HCT116 (cell line): ENCODE measurements at regions not wholly inside any gene's neighbourhood (a gene's known extent, or its start where the extent isn't known, plus 50 kb on each side); places are given as distances from the start of the nearest gene placed in this dataset.

Source experiments
- ATAC-seq: fragments of 200-7000 bp; cut with Tn5 transposase; 2 replicates; pipeline ENCODE4 v1.9.1; 2020; ENCODE audit warnings: mild to moderate bottlenecking, moderate library complexity
- BruUV-seq: library from RNA; stranded (reverse); fragments of 400-500 nt; replicated peaks from 2 replicates; lab custom pipeline; 2021; lab: Mats Ljungman, UMichigan
- CTCF ChIA-PET: fragments of 300-600 bp; sonication (Branson Sonifier 250); formaldehyde crosslinking; loops from one replicate; lab custom pipeline; 2021; ENCODE audit warnings: antibody characterized with exemption; lab: Charles Lee
- POLR2A ChIA-PET: fragments of 300-600, 350-600 bp; sonication (Branson Sonifier 250); formaldehyde crosslinking; loops from one replicate; lab custom pipeline; 2021; ENCODE audit warnings: antibody characterized with exemption; lab: Charles Lee
- RAD21 ChIA-PET, 2 experiments: fragments of 300-600 bp; sonication (Branson Sonifier 250); formaldehyde crosslinking; loops; one replicate each; lab custom pipeline; 2023; ENCODE audit warnings: low total read pairs in 2 of 2; ENCODE audit not compliant: uncharacterized antibody in 2 of 2, unreplicated experiment in 2 of 2, low non-redundant PET in 1 of 2; lab: Charles Lee
- DNase-seq: peaks from one replicate; pipeline ENCODE4 v3.0.0-alpha.2; 2010; ENCODE audit warnings: low read depth, low spot score
- H2AFZ ChIP-seq: fragments of 200-600 bp; shearing (Covaris generic), sonication (generic); 2 replicates; pipeline ENCODE4 v1.6.1; 2017; ENCODE audit warnings: low read depth, mixed run types, mixed read lengths, antibody characterized with exemption, low read length; ENCODE audit not compliant: poor library complexity, severe bottlenecking
- H3K27ac ChIP-seq: 2 replicates; pipeline ENCODE4 v1.5.1; 2012; ENCODE audit warnings: low read depth, low read length
- H3K27me3 ChIP-seq: fragments of 200-600 bp; sonication (generic); 2 replicates; pipeline ENCODE4 v1.6.1; 2016; ENCODE audit warnings: mixed run types, low read length, mixed read lengths; ENCODE audit not compliant: insufficient read depth
- H3K36me3 ChIP-seq, 2 experiments: fragments of 200-500 bp in 1 of 2; fragments of 200-600 bp in 1 of 2; sonication (Bioruptor generic) in 1 of 2; sonication (generic) in 1 of 2; 2 replicates each; pipeline versions ENCODE4 v1.5.1 to v1.6.1; 2014 to 2016; ENCODE audit warnings: low read length in 2 of 2, inconsistent platforms in 1 of 2, mixed read lengths in 1 of 2, mixed run types in 1 of 2; ENCODE audit not compliant: insufficient read depth in 2 of 2, control insufficient read depth in 1 of 2
- H3K4me1 ChIP-seq, 2 experiments: fragments of 200-600 bp in 1 of 2; sonication (generic) in 1 of 2; 2 replicates each; pipeline versions ENCODE4 v1.5.1 to v1.6.1; 2012 to 2017; ENCODE audit warnings: low read length in 2 of 2, inconsistent platforms in 1 of 2, mild to moderate bottlenecking in 1 of 2, mixed read lengths in 1 of 2, mixed run types in 1 of 2, moderate library complexity in 1 of 2; ENCODE audit not compliant: insufficient read depth in 2 of 2, control insufficient read depth in 1 of 2
- H3K4me2 ChIP-seq: fragments of 200-600 bp; sonication (generic); 2 replicates; pipeline ENCODE4 v1.6.1; 2017; ENCODE audit warnings: mixed run types, low read length, mixed read lengths
- H3K4me3 ChIP-seq, 2 experiments: fragments of 200-600 bp in 1 of 2; sonication (generic) in 1 of 2; replicated peaks in 1 of 2; 2 replicates each; pipeline ENCODE4 v1.5.1; 2011 to 2016; ENCODE audit warnings: low read length in 2 of 2, control low read depth in 1 of 2, low read depth in 1 of 2, mild to moderate bottlenecking in 1 of 2, mixed read lengths in 1 of 2, mixed run types in 1 of 2
- H3K79me2 ChIP-seq: fragments of 200-600 bp; sonication (generic); 2 replicates; pipeline ENCODE4 v1.6.1; 2017; ENCODE audit warnings: mild to moderate bottlenecking, mixed run types, low read length, moderate library complexity, mixed read lengths; ENCODE audit not compliant: insufficient read depth
- H3K9ac ChIP-seq: fragments of 200-600 bp; sonication (generic); 2 replicates; pipeline ENCODE4 v1.6.1; 2016; ENCODE audit warnings: low read length, mixed read lengths
- H3K9me2 ChIP-seq: fragments of 200-600 bp; sonication (generic), shearing (Covaris generic); 2 replicates; pipeline ENCODE4 v1.6.1; 2017; ENCODE audit warnings: mixed run types, mild to moderate bottlenecking, moderate library complexity; ENCODE audit not compliant: insufficient read depth
- H3K9me3 ChIP-seq, 2 experiments: fragments of 200-500 bp in 1 of 2; fragments of 200-600 bp in 1 of 2; sonication (Bioruptor generic) in 1 of 2; sonication (generic) in 1 of 2; 2 replicates each; pipeline ENCODE4 v1.6.1; 2014 to 2017; ENCODE audit warnings: low read length in 2 of 2, mixed read lengths in 2 of 2, inconsistent platforms in 1 of 2, low read depth in 1 of 2, mild to moderate bottlenecking in 1 of 2, mixed run types in 1 of 2, moderate library complexity in 1 of 2; ENCODE audit not compliant: control insufficient read depth in 1 of 2, insufficient read depth in 1 of 2
- H4K20me1 ChIP-seq: fragments of 200-600 bp; sonication (generic), shearing (Covaris generic); 2 replicates; pipeline ENCODE4 v1.6.1; 2017; ENCODE audit warnings: mixed run types, mild to moderate bottlenecking, moderate library complexity; ENCODE audit not compliant: insufficient read depth
- CEBPB ChIP-seq: IDR thresholded peaks from 2 replicates; pipeline ENCODE4 v1.6.1; 2012; ENCODE audit warnings: low read depth
- CTCF ChIP-seq, 3 experiments: fragments of 200-600 bp in 1 of 3; sonication (generic) in 1 of 3; IDR thresholded peaks in 2 of 3; conservative IDR thresholded peaks in 1 of 3; 2 replicates each; pipeline ENCODE4 v1.5.1; 2012 to 2017; ENCODE audit warnings: low read depth in 2 of 3, low read length in 2 of 3, antibody characterized with exemption in 1 of 3, borderline replicate concordance in 1 of 3, control low read depth in 1 of 3, mild to moderate bottlenecking in 1 of 3, mixed read lengths in 1 of 3, mixed run types in 1 of 3, moderate library complexity in 1 of 3; ENCODE audit not compliant: insufficient read depth in 1 of 3
- EGR1 ChIP-seq: IDR thresholded peaks from 2 replicates; pipeline ENCODE4 v1.6.1; 2012; ENCODE audit warnings: low read depth
- ELF1 ChIP-seq: IDR thresholded peaks from 2 replicates; pipeline ENCODE4 v1.6.1; 2012; ENCODE audit warnings: low read depth, borderline replicate concordance
- EZH2 ChIP-seq: fragments of 200-600 bp; sonication (generic); IDR thresholded peaks from 2 replicates; pipeline ENCODE4 v1.6.1; 2017; ENCODE audit warnings: antibody characterized with exemption, mixed run types
- EZH2phosphoT487 ChIP-seq: fragments of 200-600 bp; IDR thresholded peaks from 2 replicates; pipeline ENCODE4 v1.6.1; 2018; ENCODE audit warnings: antibody characterized with exemption, borderline replicate concordance
- FOSL1 ChIP-seq: IDR thresholded peaks from 2 replicates; pipeline ENCODE4 v1.6.1; 2012; ENCODE audit warnings: low read depth
- JUND ChIP-seq: IDR thresholded peaks from 2 replicates; pipeline ENCODE4 v1.6.1; 2012
- MAX ChIP-seq: IDR thresholded peaks from 2 replicates; pipeline ENCODE4 v1.6.1; 2012
- POLR2A ChIP-seq: IDR thresholded peaks from 2 replicates; pipeline ENCODE4 v1.7.0; 2011; ENCODE audit warnings: borderline replicate concordance; ENCODE audit not compliant: insufficient read depth, insufficient read length; ENCODE audit errors: extremely low read depth
- POLR2AphosphoS5 ChIP-seq: IDR thresholded peaks from 2 replicates; pipeline ENCODE4 v1.6.1; 2011; ENCODE audit warnings: mild to moderate bottlenecking, low read depth, low read length, moderate library complexity
- RAD21 ChIP-seq: IDR thresholded peaks from 2 replicates; pipeline ENCODE4 v1.6.1; 2012; ENCODE audit warnings: low read depth, mild to moderate bottlenecking
- SIN3A ChIP-seq: IDR thresholded peaks from 2 replicates; pipeline ENCODE4 v1.6.1; 2012; ENCODE audit warnings: low read depth
- SP1 ChIP-seq: IDR thresholded peaks from 2 replicates; pipeline ENCODE4 v1.6.1; 2012; ENCODE audit warnings: low read depth
- SRF ChIP-seq: IDR thresholded peaks from 2 replicates; pipeline ENCODE4 v1.6.1; 2012; ENCODE audit warnings: low read depth
- TCF7L2 ChIP-seq: IDR thresholded peaks from 2 replicates; pipeline ENCODE4 v1.7.0; 2011; ENCODE audit warnings: borderline replicate concordance, inconsistent platforms; ENCODE audit not compliant: insufficient read depth, insufficient read length; ENCODE audit errors: extremely low read depth
- YY1 ChIP-seq: IDR thresholded peaks from 2 replicates; pipeline ENCODE4 v1.6.1; 2011; ENCODE audit warnings: low read length, low read depth, moderate library complexity, mild to moderate bottlenecking; ENCODE audit not compliant: insufficient replicate concordance; ENCODE audit errors: extremely low read depth
- ZFX ChIP-seq: fragments of 450-650 bp; IDR thresholded peaks from 2 replicates; pipeline ENCODE4 v1.6.1; 2017
- ZNF274 ChIP-seq: fragments of 200-500 bp; sonication (Bioruptor generic); IDR thresholded peaks from 2 replicates; pipeline ENCODE4 v1.6.1; 2014; ENCODE audit warnings: mild to moderate bottlenecking, low read depth, low read length, inconsistent platforms
- intact Hi-C: fragments of 100-400 bp; cut with micrococcal nuclease; formaldehyde crosslinking; loops from 2 replicates; pipeline ENCODE4 v1.10.0; 2022

- no peak overlapping the region for H3K27ac ChIP-seq
- H3K9ac ChIP-seq: no peak overlapping the region
- BruUV-seq: no TSS peak
- peaks cover 30% of the 10 kb centered on the region for H3K27me3 ChIP-seq
- H2AFZ ChIP-seq: no peak overlapping the region
- H3K9me3 ChIP-seq: no peaks in the 10 kb centered on the region
- no peak overlapping the region for H3K4me3 ChIP-seq
- ChIA-PET RAD21 (no interaction called here), CTCF (no interaction called here), POLR2A (no interaction called here)
- no peaks in the 10 kb centered on the region for H3K9me2 ChIP-seq
- DNase-seq: no peak
- no peak for ATAC-seq
- TF ChIP-seq YY1 (no peak), RAD21 (no peak), MAX (no peak), FOSL1 (no peak), CEBPB (no peak), EZH2phosphoT487 (no peak)
- H3K4me2 ChIP-seq: no peak overlapping the region
- intact Hi-C loops: no loop called here
- H3K36me3 ChIP-seq: no peaks in the 10 kb centered on the region
- no peaks in the 10 kb centered on the region for H4K20me1 ChIP-seq
- no peaks in the 10 kb centered on the region for H3K79me2 ChIP-seq
- no peaks in the 10 kb centered on the region for H3K4me1 ChIP-seq
These were observed 220.5 kb upstream of the XYLT1 start for GRCh38 chr16:17691106-17691898.

- intact Hi-C loops: no loop called here
- Histone ChIP-seq H3K27me3 (peaks cover 20% of the 10 kb centered on the region), H3K4me1 (no peaks in the 10 kb centered on the region), H3K79me2 (no peaks in the 10 kb centered on the region), H3K9me2 (no peaks in the 10 kb centered on the region), H2AFZ (no peak overlapping the region), H4K20me1 (no peaks in the 10 kb centered on the region), H3K4me2 (no peak overlapping the region), H3K9ac (no peak overlapping the region), H3K27ac (no peak overlapping the region), H3K9me3 (no peaks in the 10 kb centered on the region), H3K36me3 (no peaks in the 10 kb centered on the region), H3K4me3 (no peak overlapping the region)
- RAD21 ChIA-PET: no interaction called here
- CTCF ChIA-PET: no interaction called here
- ATAC-seq (no peak), DNase-seq (no peak)
- POLR2A ChIA-PET: no interaction called here
- BruUV-seq: no TSS peak
- TF ChIP-seq SRF: no peak
- TF ChIP-seq ZFX: no peak
- TF ChIP-seq ELF1: no peak
- TF ChIP-seq SIN3A: no peak
- no peak for TF ChIP-seq EGR1
- TF ChIP-seq JUND: no peak
- no peak for TF ChIP-seq EZH2phosphoT487
- no peak for TF ChIP-seq POLR2A
- no peak for TF ChIP-seq YY1
- no peak for TF ChIP-seq SP1
- no peak for TF ChIP-seq TCF7L2
- TF ChIP-seq FOSL1: no peak
- no peak for TF ChIP-seq POLR2AphosphoS5
- TF ChIP-seq RAD21: no peak
- no peak for TF ChIP-seq CTCF (IDR thresholded peaks at IDR 0.05 in 2 of 3, conservative IDR thresholded peaks at IDR 0.05 in 1 of 3; ENCODE audit: borderline replicate concordance in 1 of 3, insufficient read depth in 1 of 3, low read depth in 2 of 3, low read length in 2 of 3)
- no peak for TF ChIP-seq ZNF274
- TF ChIP-seq EZH2: no peak
These were observed 214.7 kb upstream of the XYLT1 start for GRCh38 chr16:17685447-17685846.
